Tibial nerve (tissue), 4 donors: ENCODE measurements at regions not wholly inside any gene's neighbourhood (a gene's known extent, or its start where the extent isn't known, plus 50 kb on each side); places are given as distances from the start of the nearest gene placed in this dataset.

Source experiments
- EP300 ChIP-seq, 2 donors: sonication (generic); formaldehyde crosslinking; IDR thresholded peaks; one replicate each; pipeline ENCODE4 v1.6.1; 2017; ENCODE audit warnings: antibody characterized with exemption in 2 of 2, mild to moderate bottlenecking in 1 of 2
- POLR2A ChIP-seq, 2 donors: fragments of 450-650 bp; IDR thresholded peaks; one replicate each; pipeline ENCODE4 v1.6.1; 2017; ENCODE audit warnings: antibody characterized with exemption in 2 of 2, mild to moderate bottlenecking in 2 of 2, moderate library complexity in 2 of 2
- TF ChIP-seq, protein P1 (sequence below), 5 experiments: fragments of 200-600 bp in 3 of 5; fragments of 450-650 bp in 2 of 5; sonication (generic) in 3 of 5; IDR thresholded peaks; one replicate each; pipeline ENCODE4 v1.5.1; 2016 to 2019; ENCODE audit warnings: antibody characterized with exemption in 5 of 5, mild to moderate bottlenecking in 3 of 5, moderate library complexity in 2 of 5

DNA sequence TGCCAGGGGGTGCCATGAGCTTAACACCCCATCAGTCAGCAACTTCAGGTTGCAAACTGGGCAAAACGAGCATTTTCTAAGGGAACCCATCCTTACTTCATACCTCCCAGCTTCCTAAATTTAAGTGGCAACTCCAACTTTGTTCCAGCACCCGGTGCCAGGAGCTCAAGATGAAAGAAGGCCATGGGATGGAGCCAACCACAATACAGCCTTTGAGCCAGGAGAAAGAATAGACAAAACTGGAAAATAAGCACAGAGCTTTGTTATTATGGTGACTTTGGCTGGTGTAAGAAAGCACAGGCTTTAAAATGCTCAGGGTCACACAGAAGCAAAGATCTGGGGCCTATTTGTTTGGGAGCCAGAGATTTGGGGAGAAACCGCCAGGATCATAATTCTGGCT lies 388.7 kb upstream of the MGMT start:
- TF ChIP-seq, protein P1, sequence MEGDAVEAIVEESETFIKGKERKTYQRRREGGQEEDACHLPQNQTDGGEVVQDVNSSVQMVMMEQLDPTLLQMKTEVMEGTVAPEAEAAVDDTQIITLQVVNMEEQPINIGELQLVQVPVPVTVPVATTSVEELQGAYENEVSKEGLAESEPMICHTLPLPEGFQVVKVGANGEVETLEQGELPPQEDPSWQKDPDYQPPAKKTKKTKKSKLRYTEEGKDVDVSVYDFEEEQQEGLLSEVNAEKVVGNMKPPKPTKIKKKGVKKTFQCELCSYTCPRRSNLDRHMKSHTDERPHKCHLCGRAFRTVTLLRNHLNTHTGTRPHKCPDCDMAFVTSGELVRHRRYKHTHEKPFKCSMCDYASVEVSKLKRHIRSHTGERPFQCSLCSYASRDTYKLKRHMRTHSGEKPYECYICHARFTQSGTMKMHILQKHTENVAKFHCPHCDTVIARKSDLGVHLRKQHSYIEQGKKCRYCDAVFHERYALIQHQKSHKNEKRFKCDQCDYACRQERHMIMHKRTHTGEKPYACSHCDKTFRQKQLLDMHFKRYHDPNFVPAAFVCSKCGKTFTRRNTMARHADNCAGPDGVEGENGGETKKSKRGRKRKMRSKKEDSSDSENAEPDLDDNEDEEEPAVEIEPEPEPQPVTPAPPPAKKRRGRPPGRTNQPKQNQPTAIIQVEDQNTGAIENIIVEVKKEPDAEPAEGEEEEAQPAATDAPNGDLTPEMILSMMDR (IDR thresholded peaks at IDR 0.05), result no peak
- no peak for TF ChIP-seq POLR2A (IDR thresholded peaks at IDR 0.05)
- TF ChIP-seq EP300 (IDR thresholded peaks at IDR 0.05), result no peak
